ENCODE measurements at regions not wholly inside any gene's neighbourhood (a gene's known extent, or its start where the extent isn't known, plus 50 kb on each side); places are given as distances from the start of the nearest gene placed in this dataset.

DNA sequence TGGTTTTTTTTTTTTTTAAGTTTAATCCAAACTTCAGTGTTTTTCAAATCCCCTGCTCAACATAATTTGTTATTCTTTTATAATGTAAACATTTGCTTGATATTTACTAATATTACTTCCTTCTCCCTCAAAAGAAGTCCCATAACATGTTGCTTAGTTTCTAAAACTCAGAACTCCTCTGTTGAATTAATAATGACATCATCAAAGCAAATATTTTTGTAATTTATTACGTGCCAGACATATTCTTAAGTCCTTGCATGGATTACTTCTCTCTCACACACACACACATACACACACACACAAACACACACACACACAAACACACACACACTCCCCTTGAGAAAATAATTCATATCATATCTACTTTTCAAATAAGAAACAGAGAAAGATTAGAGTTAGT, 1432.3 kb upstream of the SPRY2 start:
- TF ChIP-seq CTCF (IDR thresholded peaks at IDR 0.05; ENCODE audit: low read depth, low read length), result no peak
- no peak overlapping the region for H3K4me3 ChIP-seq (ENCODE audit: low read depth, low read length)

GRCh38 chr13:81771951-81772350, 1431.0 kb upstream of the SPRY2 start:
- no peak for TF ChIP-seq CTCF (IDR thresholded peaks at IDR 0.05; ENCODE audit: low read depth, low read length)
- no peak overlapping the region for H3K4me3 ChIP-seq (ENCODE audit: low read depth, low read length)

DNA sequence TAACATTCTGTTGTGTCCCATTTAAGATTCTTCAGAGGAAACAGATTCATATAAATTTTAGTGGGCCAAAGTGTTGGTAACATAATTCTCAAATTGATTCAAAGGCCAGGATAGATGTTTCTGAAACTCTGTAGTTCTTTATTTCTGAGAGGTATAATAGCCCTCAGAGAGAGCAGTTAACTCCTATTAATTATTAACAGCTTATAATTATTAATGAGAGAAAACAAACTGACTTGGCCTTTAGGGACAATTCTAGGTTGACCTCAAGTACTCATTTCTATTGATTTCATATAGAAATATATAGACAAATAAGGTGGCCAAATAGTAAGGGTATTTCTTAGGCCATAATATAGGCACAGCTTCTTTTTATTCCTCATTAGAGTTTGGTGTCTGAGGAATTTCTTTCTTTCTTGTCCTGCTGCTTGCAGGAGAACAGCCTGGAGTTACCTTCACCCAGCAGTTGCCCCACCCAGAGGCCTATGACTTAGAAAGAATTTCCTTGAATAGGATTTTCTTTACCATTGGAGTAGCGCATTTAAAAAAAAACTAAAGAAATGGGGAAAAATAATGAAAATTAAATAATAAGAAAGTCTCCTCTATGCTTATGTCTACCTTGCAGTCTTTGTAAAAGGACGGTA, 1430.1 kb upstream of the SPRY2 start:
- no peak for TF ChIP-seq CTCF (IDR thresholded peaks at IDR 0.05; ENCODE audit: low read depth, low read length)

GRCh38 chr13:81762449-81762848, 1421.5 kb upstream of the SPRY2 start:
- TF ChIP-seq CTCF (IDR thresholded peaks at IDR 0.05; ENCODE audit: low read depth, low read length), result no peak
- H3K4me3 ChIP-seq (ENCODE audit: low read depth, low read length), result no peak overlapping the region

More for the DNA sequence above, 1430.1 kb upstream of the SPRY2 start:
- no peak overlapping the region for H3K4me3 ChIP-seq (ENCODE audit: low read depth, low read length)

- H3K4me3 ChIP-seq (ENCODE audit: low read depth, low read length), result no peak overlapping the region
- TF ChIP-seq CTCF (IDR thresholded peaks at IDR 0.05; ENCODE audit: low read depth, low read length), result no peak
Measured at GRCh38 chr13:81760316-81760715, 1419.4 kb upstream of the SPRY2 start.

DNA sequence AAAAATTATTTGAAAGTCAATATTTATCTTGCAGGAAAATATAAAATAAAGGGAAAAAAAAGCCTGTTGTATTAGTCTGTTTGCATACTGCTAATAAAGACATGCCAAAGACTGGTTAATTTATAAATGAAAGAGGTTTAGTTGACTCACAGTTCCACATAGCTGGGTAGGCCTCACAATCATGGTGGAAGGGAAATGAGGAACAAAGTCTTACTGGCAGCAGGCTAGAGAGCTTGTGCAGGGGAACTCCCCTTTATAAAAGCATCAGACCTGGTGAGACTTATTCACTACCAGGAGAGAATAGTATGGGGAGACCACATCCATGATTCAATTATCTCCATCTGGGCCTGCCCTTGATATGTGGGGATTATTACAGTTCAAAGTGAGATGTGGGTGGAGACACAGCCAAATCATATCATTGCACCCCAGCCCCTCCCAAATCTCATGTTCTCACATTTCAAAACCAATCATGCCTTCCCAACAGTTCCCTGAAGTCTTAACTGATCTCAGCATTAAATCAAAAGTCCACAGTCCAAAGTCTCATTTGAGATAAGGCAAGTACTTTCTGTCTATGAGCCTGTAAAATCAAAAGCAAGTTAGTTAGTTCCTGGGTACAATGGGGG, 1416.5 kb upstream of the SPRY2 start:
- H3K4me3 ChIP-seq (ENCODE audit: low read depth, low read length), result no peak overlapping the region
- TF ChIP-seq CTCF (IDR thresholded peaks at IDR 0.05; ENCODE audit: low read depth, low read length), result no peak

- no peak overlapping the region for H3K4me3 ChIP-seq (ENCODE audit: low read depth, low read length)
- TF ChIP-seq CTCF (IDR thresholded peaks at IDR 0.05; ENCODE audit: low read depth, low read length), result no peak
Measured at GRCh38 chr13:81745391-81745790, 1404.5 kb upstream of the SPRY2 start.

All from WI38 (cell line).